ENCODE measurements at regions not wholly inside any gene's neighbourhood (a gene's known extent, or its start where the extent isn't known, plus 50 kb on each side); places are given as distances from the start of the nearest gene placed in this dataset.

DNA sequence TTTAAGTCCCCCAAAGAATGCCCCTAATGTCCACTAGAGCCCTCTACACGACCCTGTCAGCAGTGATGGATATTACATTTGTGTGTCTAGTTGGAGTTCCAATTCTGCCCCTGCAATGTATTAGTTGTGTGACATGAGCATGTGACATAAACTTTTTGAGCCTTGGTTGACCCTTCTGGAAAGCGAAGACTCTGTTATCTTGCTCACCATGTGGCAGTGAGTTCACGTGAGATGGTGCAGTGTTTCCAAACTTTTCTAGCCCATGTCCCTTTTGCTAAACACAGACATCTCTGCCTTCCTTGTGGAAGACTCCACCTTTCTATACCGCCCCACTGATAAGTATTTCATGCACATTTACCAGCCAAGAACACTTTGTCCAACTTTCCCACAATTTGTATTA lies 87.0 kb upstream of the BOD1 start:
- no peak for DNase-seq
- H3K4me3 Mint-ChIP-seq, result no peak overlapping the region
- H3K36me3 Mint-ChIP-seq (ENCODE audit: low read depth), result no peaks in the 10 kb centered on the region
- H3K27ac Mint-ChIP-seq, result no peak overlapping the region
- H3K9me3 Mint-ChIP-seq, result no peaks in the 10 kb centered on the region
- peaks cover under 1% of the 10 kb centered on the region for H3K4me1 Mint-ChIP-seq
- ChIA-PET POLR2A (no interaction called here), CTCF (no interaction called here)
- no peaks in the 10 kb centered on the region for H3K27me3 Mint-ChIP-seq

DNA sequence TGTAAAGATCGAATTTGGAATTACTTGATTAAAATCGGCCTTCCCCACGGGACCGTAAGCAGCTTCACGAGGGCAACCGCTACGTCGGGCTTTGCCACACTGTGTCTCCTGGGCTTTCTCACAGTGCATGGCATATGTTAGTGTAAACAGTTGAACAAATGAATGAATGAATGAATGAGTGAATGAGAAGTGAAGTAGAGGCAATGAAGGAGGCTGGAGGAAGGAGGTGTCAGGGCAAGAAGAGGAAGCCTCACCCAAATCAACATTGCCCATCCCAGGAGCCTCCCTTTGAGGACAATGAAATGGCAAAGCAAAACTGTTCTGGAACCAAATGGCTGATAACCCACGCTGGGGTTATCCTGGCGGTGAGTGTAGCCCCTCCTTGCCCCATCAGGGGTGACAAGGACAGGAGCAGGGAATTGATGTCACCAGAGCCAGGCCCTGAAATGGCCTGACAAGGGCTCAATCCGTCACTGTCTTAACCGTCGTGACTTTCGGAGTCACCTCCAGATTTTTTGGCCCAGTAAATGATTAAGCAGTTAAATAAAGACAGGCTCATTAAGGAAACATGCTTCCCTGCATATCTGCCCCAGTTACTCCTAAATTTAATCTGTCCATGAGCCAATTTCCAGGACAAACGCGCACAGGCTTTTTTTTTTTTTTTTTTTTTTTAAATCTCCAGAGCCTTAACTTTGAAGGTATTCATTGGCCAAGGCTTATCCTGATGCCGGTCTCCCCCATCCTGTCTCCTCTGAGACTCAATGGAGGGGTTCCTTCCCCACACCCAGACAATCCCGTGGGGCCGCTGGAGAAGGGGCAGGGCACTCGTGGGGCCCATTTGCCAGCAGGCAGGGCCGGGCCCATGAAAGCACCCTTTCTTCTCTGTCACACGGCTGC lies 88.4 kb upstream of the BOD1 start:
- H3K27ac Mint-ChIP-seq, result no peak overlapping the region
- POLR2A ChIA-PET, result no interaction called here
- no peak overlapping the region for H3K4me3 Mint-ChIP-seq
- H3K9me3 Mint-ChIP-seq, result no peaks in the 10 kb centered on the region
- no peak for DNase-seq
- CTCF ChIA-PET, result no interaction called here
- H3K36me3 Mint-ChIP-seq (ENCODE audit: low read depth), result no peaks in the 10 kb centered on the region
- no peaks in the 10 kb centered on the region for H3K27me3 Mint-ChIP-seq
- no peaks in the 10 kb centered on the region for H3K4me1 Mint-ChIP-seq

DNA sequence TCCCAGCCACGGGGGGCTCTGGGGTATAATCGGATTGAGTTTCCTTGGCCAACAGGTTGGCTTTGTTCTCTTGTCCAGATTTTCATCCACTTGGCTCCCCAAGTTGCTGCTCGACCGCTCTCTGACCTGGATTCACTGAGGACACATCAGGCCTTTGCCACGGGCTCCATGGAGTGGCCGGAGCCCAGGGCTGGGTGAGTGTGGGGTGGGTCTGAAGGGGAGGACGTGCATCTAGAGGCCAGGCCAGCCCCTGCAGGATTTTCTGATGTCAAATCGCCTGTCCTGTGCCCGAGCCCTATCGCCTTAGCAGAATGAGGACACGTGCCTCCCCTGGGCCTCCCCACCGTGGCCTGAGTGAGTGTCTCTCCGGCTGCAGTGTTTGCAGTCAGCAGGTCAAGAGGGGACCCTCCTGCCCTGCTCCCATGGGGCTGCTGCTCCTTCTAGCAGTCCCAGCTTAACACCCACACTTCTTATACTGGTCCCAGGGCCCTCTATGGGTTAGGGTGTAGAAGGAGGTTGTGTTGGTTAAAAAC lies 89.1 kb upstream of the BOD1 start:
- H3K27ac Mint-ChIP-seq, result no peak overlapping the region
- no peak overlapping the region for H3K4me3 Mint-ChIP-seq
- H3K4me1 Mint-ChIP-seq, result no peaks in the 10 kb centered on the region
- no peak for DNase-seq
- ChIA-PET POLR2A (no interaction called here), CTCF (no interaction called here)
- no peaks in the 10 kb centered on the region for H3K27me3 Mint-ChIP-seq
- no peaks in the 10 kb centered on the region for H3K36me3 Mint-ChIP-seq (ENCODE audit: low read depth)
- no peaks in the 10 kb centered on the region for H3K9me3 Mint-ChIP-seq

DNA sequence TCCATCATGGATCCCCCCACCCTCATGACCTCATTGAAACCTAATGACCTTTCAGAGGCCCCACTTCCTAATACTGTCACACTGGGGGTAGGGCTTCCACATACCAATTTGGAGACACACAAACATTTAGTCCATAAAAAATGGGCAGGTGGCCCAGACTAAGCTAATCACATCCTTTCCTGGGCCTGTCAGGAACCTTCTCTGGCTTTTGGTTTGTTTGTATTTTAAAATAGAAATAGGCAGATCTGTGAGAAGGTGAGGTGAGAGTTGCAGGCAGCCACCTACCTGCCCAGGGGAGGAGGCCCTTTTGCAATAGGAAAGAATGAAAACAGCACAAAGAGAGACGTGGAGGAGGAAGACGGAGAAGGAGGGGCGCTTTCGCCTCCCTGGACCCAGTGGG lies 90.2 kb upstream of the BOD1 start:
- no peaks in the 10 kb centered on the region for H3K27me3 Mint-ChIP-seq

DNA sequence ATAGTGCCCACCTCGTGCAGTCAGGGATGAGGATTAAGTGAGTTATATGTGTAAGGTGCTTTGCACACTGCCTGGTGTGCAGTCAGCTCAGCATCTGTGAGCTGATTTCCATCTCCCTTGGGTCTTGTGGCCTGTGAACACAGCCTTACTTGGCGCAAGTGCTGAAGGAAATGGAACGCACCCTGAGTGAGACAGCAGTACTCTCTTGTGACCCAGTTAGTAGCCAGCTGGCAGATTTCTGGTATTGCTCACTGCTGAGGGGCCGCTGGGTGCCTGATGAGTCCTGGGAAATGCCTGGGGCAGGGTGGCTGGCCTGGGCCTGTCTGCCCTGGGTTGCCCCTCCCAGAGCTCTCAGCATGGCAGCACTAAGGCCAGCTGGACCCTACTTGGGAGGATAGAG lies 90.9 kb upstream of the BOD1 start:
- POLR2A ChIA-PET, result no interaction called here
- no peak overlapping the region for H3K4me3 Mint-ChIP-seq
- no peak overlapping the region for H3K27ac Mint-ChIP-seq
- no peaks in the 10 kb centered on the region for H3K9me3 Mint-ChIP-seq
- no peak for DNase-seq
- no peaks in the 10 kb centered on the region for H3K36me3 Mint-ChIP-seq (ENCODE audit: low read depth)
- no peaks in the 10 kb centered on the region for H3K27me3 Mint-ChIP-seq
- no peaks in the 10 kb centered on the region for H3K4me1 Mint-ChIP-seq
- CTCF ChIA-PET, result no interaction called here

More for the DNA sequence above, 90.2 kb upstream of the BOD1 start:
- no peak overlapping the region for H3K27ac Mint-ChIP-seq
- no peak overlapping the region for H3K4me3 Mint-ChIP-seq
- ChIA-PET POLR2A (no interaction called here), CTCF (no interaction called here)
- no peaks in the 10 kb centered on the region for H3K36me3 Mint-ChIP-seq (ENCODE audit: low read depth)
- DNase-seq, result no peak
- no peaks in the 10 kb centered on the region for H3K9me3 Mint-ChIP-seq
- H3K4me1 Mint-ChIP-seq, result no peaks in the 10 kb centered on the region

DNA sequence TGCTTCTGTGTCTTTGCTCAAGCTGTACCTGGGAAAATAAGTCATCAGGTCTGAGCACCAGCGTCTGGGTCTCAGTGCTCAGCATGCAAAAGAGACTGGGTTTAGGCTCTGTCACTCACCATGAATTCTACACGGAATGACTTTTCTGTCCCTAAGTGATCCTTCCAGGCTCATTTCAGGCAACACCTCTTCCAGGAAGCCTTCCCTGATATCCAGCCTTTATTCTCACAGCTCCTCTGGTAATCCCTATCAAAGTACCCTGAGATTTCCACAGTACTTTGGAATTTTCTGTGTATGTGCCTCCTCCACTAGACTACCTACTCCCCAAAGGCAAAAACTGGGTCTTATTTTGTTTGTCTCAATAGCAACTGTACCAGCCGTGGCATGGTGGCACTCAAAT lies 92.7 kb upstream of the BOD1 start:
- ChIA-PET CTCF (no interaction called here), POLR2A (no interaction called here)
- Mint-ChIP-seq H3K4me3 (no peak overlapping the region), H3K4me1 (no peaks in the 10 kb centered on the region), H3K36me3 (ENCODE audit: low read depth) (no peaks in the 10 kb centered on the region), H3K27ac (no peak overlapping the region), H3K27me3 (peaks cover 2% of the 10 kb centered on the region), H3K9me3 (no peaks in the 10 kb centered on the region)
- no peak for DNase-seq

DNA sequence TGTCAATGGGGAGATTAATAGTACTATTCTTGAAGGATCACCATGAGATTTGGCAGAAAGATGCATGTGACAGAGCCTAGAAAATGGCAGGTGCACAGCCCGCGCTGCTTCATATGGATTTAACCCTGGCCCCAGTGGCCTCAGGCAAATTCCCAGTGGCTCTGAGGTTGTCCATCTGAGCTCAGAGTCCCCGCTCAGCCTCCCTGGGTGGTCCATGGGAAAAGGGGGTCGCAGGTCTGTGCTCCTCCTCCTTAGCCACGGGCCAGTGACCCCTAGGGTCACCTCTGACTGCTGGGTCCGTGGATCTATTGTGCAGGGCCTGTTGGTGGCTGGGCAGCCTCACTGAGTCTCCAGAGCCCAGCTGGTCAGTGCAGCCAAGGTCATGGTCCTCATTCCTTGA lies 93.3 kb upstream of the BOD1 start:
- ChIA-PET POLR2A (no interaction called here), CTCF (no interaction called here)
- no peak for DNase-seq
- peaks cover 2% of the 10 kb centered on the region for H3K27me3 Mint-ChIP-seq
- no peaks in the 10 kb centered on the region for H3K9me3 Mint-ChIP-seq
- no peaks in the 10 kb centered on the region for H3K4me1 Mint-ChIP-seq
- no peak overlapping the region for H3K27ac Mint-ChIP-seq
- no peaks in the 10 kb centered on the region for H3K36me3 Mint-ChIP-seq (ENCODE audit: low read depth)
- no peak overlapping the region for H3K4me3 Mint-ChIP-seq

DNA sequence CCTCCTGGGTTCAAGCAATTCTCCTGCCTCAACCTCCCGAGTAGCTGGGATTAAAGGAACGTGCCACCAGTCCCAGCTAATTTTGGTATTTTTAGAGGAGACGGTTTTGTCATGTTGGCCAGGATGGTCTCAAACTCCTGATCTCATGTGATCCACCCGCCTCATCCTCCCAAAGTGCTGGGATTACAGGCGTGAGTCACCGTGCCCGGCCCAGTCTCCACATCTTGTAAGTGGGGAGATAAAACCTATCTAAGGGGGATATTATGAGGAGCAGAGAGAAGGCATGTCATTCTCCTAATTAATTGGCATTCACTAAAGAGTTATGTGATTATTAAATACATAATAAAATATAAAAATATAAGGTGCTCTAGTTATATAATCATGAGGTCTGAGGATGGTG lies 94.1 kb upstream of the BOD1 start:
- ChIA-PET POLR2A (no interaction called here), CTCF (no interaction called here)
- DNase-seq, result no peak
- H3K27ac Mint-ChIP-seq, result no peak overlapping the region
- H3K9me3 Mint-ChIP-seq, result no peaks in the 10 kb centered on the region
- no peaks in the 10 kb centered on the region for H3K4me1 Mint-ChIP-seq
- H3K36me3 Mint-ChIP-seq (ENCODE audit: low read depth), result no peaks in the 10 kb centered on the region
- H3K4me3 Mint-ChIP-seq, result no peak overlapping the region
- H3K27me3 Mint-ChIP-seq, result peaks cover 2% of the 10 kb centered on the region

DNA sequence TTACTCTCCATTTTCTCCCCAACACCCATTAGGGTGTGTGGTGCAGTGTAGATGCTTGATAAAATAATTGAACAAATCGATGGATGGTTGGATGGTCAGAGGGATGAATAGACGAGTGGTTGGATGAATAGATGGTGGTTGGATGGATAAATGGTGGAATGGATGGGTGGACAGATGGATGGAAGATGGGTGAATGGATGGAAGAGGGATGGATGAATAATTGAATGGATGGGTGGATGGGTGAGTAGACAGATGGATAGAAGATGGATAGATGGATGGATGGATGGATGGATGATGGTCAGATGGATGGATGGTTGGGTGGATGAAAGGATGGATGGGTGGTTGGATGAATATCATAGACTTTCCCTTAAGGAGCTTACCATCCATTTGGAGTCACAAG lies 95.0 kb upstream of the BOD1 start:
- H3K27ac Mint-ChIP-seq, result no peak overlapping the region
- no peaks in the 10 kb centered on the region for H3K9me3 Mint-ChIP-seq
- CTCF ChIA-PET, result no interaction called here
- H3K36me3 Mint-ChIP-seq (ENCODE audit: low read depth), result no peaks in the 10 kb centered on the region
- DNase-seq, result no peak
- POLR2A ChIA-PET, result no interaction called here
- H3K4me3 Mint-ChIP-seq, result no peak overlapping the region
- H3K27me3 Mint-ChIP-seq, result peaks cover 4% of the 10 kb centered on the region
- H3K4me1 Mint-ChIP-seq, result no peaks in the 10 kb centered on the region

DNA sequence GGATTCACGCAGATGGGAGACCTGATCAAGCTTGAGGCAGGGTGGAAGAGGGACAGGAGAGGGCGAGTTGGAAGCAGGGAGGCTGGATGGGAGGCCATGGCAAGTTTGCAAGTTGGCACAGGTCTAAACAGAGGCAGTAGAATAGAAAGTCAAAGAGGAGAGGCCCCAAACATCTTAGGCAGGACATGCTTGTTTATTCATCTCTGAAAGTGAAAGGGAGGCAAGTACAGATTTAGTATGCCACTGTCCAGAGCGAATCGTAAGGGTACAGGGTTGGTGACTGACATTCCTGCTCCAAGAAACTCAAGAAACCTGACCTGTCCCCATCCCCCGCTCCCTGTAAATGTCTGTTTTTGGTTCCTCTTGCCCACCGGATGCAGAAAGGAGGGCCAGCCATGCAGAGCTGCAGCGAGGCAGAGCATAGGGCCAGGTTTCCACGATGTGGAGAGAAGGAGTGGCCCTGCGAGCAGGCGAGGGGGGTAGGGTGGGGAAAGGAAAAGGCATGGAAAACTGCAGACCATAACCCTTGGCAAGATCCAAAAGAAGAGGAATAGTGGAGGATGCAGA lies 96.2 kb upstream of the BOD1 start:
- Mint-ChIP-seq H3K27ac (no peak overlapping the region), H3K4me3 (no peak overlapping the region), H3K36me3 (ENCODE audit: low read depth) (no peaks in the 10 kb centered on the region), H3K9me3 (no peaks in the 10 kb centered on the region), H3K27me3 (peaks cover 6% of the 10 kb centered on the region), H3K4me1 (no peaks in the 10 kb centered on the region)
- ChIA-PET CTCF (no interaction called here), POLR2A (no interaction called here)
- DNase-seq, result no peak

DNA sequence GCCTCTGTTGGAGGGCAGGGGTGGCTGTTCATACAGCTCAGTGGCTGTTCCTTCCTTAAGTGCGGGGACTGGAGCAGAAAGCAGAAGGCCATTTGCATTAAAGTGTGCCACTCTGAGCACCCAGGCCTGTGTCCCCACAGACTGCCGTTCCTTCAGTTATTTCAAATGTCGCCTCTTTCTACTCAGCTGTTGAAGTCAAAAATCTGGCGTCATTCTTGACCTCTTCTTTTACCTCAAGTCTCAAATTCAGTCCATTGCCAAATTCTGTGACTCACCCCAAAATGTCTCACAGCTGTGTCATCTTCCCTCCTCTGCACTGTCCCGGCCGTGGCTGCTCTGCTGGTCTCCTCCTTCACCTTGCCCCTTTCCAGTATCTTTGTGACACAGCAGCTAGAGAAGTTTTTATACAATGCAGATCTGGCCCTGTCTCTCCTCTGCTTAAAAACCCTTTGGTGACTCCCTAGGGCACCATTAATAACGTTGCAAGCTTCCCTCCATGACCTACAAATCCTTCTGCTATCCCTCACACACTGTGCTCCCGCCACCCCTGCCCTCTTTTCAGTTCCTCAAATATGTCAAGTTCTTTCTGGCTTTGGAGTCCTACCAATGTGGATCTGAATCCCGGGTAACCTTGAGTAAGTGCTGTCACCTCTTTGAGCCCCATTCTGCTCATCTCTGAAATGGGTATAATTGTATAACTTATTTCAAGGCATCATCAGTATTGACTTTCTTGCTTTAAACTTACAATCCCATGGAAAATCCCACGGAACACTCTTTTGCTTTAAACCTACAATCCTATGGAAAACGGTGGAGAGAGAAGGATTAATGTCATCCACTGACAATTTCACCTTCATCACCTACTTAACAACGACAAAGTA lies 98.3 kb upstream of the BOD1 start:
- Mint-ChIP-seq H3K9me3 (no peaks in the 10 kb centered on the region), H3K27me3 (peaks cover 6% of the 10 kb centered on the region), H3K4me1 (no peaks in the 10 kb centered on the region), H3K36me3 (ENCODE audit: low read depth) (no peaks in the 10 kb centered on the region), H3K4me3 (no peak overlapping the region), H3K27ac (no peak overlapping the region)
- CTCF ChIA-PET, result no interaction called here
- POLR2A ChIA-PET, result no interaction called here
- no peak for DNase-seq

DNA sequence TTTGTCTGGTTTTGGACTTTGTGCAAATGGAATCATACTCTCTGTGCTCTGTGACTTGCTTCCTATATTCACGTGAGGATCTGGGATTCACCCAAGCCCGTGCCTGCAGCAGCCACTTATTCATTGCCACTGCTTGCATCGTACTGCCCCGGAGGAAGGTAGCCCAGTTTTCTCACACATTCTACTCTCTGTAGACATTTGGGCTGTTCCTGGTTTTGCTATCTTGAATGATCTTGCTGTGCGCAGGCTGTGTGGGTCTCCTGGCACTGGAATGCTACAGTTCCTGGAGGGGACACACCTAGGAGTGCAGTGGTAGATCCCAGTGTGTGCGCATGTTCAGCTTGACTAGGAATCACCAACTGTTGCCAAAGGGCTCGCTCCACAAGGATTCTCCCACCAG lies 99.2 kb upstream of the BOD1 start:
- Mint-ChIP-seq H3K36me3 (ENCODE audit: low read depth) (no peaks in the 10 kb centered on the region), H3K27ac (no peak overlapping the region), H3K27me3 (peaks cover 6% of the 10 kb centered on the region), H3K9me3 (no peaks in the 10 kb centered on the region), H3K4me3 (no peak overlapping the region), H3K4me1 (no peaks in the 10 kb centered on the region)
- CTCF ChIA-PET, result no interaction called here
- POLR2A ChIA-PET, result no interaction called here
- no peak for DNase-seq

DNA sequence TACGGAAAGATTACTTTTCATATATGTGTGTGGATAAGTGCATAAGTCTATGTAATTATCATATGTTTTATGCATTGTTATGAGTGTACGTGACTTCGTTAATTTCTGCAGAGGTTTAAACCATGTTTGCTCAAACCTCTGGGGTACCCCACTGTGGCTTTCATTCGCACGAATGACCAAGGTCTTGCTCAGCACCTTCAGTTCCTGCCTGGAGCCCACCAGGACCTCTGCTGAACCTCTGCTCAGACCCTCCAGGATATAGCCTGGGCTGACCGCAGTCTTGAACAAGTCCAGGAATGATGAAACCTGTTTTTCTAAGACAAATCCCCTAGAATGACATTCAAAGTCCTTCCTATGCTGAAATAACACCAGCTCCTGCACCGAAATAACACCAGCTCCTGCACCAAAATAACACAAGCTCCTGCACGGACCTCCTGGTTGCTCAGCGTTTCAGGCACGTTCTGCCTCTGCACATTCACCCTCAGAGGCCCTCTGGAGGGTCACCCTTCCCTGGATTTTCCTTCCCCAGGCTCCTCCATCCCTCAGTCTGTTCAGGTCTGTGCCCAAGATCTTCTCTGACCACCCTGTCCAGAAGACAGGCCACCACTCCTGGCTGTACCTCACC lies 99.7 kb upstream of the BOD1 start:
- no peaks in the 10 kb centered on the region for H3K36me3 Mint-ChIP-seq (ENCODE audit: low read depth)
- H3K4me3 Mint-ChIP-seq, result no peak overlapping the region
- CTCF ChIA-PET, result no interaction called here

More for the DNA sequence above, 99.7 kb upstream of the BOD1 start:
- no peaks in the 10 kb centered on the region for H3K9me3 Mint-ChIP-seq
- H3K27ac Mint-ChIP-seq, result no peak overlapping the region
- POLR2A ChIA-PET, result no interaction called here
- H3K27me3 Mint-ChIP-seq, result peaks cover 6% of the 10 kb centered on the region
- DNase-seq, result no peak
- H3K4me1 Mint-ChIP-seq, result no peaks in the 10 kb centered on the region
